ENCODE measurements at regions not wholly inside any gene's neighbourhood (a gene's known extent, or its start where the extent isn't known, plus 50 kb on each side); places are given as distances from the start of the nearest gene placed in this dataset.
A peak's percentile ranks its signal among the peaks of the same experiment; 100 is the strongest.
"Not testable (repeated sequence)": the region's sequence is repeated elsewhere in the genome, so short reads cannot be mapped to it uniquely, and the experiment has no call there.

DNA sequence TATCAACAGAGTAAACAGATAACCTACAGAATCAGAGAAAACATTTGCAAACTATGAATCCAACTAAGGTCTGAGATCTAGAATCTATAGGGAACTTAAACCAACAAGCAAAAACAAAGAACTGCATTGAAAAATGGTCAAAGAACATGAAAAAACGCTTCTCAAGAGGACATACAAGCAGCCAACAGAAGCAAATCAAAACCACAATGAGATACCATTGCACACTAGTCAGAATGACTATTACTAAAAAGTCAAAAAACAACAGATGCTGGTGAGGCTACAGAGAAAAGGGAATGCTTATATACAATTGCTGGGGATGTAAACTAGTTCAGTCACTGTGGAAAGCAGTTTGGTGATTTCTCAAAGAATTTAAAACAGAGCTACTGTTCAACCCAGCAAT lies 255.7 kb downstream of the TMEM47 start:
- DNase-seq = no peak

DNA sequence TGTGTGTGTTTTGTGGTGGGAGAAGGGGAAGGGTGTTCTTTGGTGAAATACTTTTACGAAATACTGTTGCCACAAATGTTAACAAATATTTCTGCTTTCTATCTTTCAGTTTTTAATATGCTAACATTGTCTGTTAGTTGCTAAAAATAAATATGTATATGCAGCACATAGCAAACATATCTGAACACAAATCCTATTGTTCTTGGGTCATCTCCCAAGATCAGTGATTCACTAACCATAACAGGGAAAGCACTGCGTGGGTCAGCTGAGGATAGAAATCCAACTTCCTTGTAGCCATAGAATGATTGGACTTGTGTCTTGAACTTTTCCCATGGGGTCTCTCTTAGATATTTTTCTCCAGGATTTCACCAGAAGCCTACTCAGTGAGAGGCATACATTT lies 250.3 kb upstream of the FAM47A start:
- no peak for DNase-seq

DNA sequence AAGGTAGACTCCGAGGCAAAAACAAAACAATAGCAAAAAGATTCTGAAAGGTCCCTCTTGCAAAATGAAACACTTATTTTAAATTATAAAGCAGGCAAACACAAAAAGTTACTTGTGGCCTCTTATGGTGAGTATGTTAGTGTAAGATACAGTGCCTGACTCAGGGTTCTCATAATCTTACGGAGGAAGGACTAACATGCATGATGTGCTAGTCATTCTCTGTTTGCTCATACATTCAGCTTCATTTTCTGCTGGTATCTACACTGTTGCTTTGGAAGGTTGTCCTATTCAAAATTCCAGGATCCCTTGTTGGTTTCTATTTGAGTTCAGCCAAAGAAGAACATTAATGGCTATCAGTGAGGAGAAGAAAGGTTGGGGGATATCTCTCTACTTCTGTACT lies 249.1 kb upstream of the FAM47A start:
- no peak for DNase-seq

DNA sequence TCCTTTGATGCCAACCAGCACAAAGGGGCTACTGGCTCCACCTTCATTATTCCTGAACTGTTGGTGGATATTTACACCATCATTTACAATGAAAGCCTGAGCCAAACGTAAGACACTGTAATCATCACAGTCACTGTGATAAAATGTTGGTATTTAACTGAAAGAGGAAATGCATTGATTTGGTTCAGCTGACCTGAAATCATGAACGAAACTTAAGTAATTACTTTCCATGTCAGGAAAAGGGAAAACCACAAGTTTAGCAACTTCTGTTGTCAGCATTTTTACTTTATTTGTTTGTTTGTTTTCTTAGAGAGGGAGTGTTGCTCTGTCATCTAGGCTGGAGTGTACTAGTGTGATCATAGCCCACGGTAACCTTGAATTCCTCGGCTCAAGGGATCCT lies 247.8 kb upstream of the FAM47A start:
- no peak for DNase-seq

DNA sequence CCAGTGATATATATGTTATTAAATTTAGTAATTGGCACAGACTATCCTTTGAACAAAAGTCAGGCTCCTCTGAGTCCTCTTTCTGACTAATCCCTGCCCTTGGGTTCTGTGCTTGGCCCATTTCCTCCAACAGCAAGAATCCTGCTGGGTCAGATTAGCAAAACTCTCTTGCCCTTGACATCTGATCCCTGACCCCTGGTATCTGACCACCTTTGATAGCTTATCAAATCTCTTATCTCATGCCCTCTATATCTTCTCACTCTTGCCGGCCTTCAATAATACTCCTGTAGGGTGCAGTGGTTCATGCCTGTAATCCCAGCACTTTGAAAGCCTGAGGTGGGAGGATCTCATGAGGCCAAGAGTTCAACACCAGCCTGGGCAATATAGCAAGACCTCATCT lies 245.5 kb upstream of the FAM47A start:
- DNase-seq = no peak

DNA sequence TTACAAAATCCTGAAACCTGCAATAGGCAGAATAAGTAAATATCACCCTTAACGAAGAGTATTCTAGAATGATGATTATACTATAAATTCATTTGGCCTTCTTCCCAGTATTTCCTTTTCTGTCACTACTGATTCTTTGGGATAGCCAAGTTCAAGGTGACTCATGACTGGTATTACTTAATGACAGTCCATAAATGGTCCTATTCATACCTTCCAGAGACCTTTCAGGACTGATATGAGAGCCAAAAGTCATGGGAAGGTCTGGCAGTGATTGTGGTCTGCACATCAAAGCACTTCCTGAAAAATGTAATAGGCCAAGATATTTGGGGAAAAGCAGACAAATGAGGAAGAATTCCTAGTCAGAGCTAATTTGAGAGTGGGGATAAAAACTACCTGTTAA lies 239.6 kb upstream of the FAM47A start:
- no peak for DNase-seq

DNA sequence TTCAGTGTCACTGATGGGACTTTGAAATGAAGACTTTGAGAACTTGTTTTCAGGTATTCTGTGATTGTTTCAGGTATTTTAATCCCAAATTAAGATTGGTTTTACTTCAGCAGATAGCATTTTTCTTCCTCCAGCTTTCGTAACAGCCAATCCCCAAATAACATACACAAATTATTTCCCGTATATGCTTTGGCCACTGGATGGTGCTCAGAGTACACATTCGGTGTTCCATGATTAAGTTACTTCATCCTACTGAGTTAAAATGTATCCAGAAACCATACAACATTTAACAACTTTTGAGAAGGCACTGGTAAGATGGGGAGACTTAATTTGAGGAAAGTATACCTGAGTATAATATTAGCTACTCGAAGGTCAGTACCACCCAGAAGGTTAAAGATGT lies 233.4 kb upstream of the FAM47A start:
- DNase-seq = peak; percentile 41

DNA sequence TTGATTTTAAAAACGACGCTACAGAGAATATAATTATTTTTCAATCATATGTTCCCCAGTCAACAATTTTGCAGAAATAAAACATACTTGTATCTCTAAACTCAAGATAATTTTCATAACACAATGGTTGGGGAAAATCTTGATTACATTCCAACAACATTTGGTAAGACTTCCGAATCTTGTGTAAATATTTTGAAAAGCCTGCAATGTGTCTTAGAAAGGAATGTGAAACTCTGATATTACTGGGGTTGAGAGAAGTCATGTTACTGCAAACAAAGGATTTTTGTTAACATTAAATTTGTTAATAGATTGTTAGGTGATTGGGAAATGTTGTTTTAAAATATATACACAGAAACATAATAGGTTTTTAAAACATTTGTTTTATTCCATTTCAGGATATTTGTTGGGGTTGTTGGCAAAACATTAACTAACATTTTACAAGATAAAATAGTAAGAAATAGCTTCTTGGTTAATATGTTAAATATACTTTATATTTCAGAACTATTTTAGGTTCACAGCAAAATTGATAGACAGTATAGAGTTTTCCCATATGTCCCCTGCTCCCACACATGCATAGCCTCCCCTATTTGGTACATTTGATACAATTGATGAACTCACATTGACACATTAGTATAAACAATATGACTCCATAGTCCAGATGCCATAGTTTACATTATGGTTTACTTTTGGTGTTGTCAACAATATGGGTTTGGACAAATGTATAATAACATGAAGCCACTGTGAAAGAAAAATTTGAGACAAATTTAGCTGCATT lies 218.6 kb upstream of the FAM47A start:
- DNase-seq = no peak

DNA sequence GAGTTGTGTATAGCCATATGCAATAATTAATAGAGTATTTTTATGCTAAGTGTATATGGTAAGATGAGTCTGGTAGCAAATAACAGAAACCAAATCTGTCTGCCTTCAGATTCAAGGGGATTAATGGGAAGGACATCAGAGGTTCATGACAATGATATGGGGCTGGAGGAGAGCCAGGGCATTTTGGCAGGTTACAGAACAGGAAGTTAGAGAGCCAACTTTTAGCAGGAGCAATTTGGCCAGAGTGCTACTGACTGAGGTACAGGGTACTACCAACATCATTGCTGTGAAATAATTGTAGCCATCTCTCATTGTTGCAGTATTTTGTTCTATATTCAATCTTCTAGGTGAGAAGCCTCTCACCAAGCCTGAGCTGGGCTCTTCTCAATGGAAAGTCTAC lies 210.9 kb upstream of the FAM47A start:
- no peak for DNase-seq

DNA sequence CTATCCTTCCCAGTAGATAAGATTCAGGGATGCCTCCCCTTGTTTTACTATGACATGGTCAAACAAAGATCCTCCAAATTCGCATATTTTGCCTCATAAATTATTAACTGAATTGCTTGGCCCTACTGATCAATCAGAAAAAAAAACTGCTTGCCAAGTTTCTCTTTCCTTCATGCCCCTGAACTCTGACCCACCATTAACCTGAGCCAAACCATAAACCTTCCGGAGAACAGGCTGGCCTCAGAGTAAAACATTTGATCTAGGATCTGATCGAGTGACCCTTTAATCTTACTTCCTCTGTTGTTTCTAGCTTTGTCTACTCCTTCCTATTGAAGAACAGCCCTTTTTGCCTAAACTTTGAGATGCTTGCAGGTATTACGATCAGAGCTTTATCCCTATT lies 209.7 kb upstream of the FAM47A start:
- no peak for DNase-seq

DNA sequence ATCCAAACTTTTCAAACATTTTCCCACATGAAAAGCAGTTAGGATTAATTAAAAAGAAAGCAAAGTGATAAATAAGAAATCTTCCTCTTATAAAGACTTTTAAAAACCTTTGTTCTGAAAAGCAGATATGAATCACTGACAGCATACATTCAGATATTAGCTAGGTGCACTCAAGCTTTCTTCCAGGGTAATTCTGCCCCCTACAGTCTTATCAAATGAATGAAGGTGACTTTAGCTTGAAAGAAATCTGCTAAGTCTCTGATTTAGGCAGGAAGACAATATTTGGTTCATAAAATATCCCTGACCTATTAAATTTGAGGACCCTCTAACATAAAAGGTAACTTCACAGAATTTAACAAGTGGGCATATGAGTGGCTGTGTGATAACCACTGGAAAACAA lies 209.1 kb upstream of the FAM47A start:
- no peak for DNase-seq

DNA sequence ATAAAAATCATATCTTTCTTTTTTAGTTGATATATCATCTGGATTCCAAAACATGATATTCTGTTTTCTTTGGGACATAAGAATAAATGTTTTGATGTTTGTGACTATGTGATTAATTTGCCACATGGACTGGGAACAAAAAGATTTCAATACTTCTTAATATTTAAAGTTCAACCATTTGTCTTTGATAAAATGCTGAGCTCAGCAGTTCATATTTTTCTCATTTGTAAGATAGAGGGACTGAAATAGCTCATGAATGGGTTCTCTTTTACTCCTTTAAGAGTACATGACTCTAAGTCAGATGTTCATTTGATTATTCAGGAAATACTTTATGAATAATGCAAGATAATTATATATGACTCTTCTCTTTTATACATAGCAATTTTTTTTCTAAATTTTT lies 205.9 kb upstream of the FAM47A start:
- no peak for DNase-seq

DNA sequence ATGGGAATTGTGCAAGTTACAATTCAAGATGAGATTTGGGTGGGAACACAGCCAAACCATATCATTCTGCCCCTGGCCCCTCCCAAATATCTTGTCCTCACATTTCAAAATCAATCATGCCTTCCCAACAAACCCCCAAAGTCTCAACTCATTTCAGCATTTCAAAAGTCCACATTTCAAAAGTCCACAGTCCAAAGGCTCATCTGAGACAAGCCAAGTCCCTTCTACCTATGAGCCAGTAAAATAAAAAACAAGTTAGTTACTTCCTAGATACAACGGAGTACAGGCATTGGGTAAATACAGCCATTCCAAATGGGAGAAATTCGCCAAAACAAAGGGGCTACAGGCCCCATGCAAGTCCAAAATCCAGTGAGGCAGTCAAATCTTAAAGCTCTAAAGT lies 203.3 kb upstream of the FAM47A start:
- DNase-seq = not testable (repeated sequence)

DNA sequence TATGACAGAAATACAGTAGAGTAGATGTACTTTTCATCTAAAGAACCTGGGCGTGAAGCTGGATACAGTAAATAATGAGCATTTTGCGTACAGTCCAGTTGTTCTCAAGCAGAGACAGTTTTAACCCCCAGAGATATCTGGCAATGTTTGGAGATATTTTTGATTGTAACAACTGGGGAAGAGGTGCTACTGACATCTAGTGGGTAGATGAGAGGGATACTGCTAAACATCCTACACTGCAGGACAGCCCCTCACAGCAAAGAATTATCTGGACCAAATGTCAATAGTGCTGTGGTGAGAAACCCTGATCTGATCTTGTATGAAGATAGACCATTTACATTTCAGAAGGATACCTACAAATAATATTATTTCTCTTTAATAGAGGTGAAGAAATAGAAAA lies 200.2 kb upstream of the FAM47A start:
- DNase-seq = no peak

DNA sequence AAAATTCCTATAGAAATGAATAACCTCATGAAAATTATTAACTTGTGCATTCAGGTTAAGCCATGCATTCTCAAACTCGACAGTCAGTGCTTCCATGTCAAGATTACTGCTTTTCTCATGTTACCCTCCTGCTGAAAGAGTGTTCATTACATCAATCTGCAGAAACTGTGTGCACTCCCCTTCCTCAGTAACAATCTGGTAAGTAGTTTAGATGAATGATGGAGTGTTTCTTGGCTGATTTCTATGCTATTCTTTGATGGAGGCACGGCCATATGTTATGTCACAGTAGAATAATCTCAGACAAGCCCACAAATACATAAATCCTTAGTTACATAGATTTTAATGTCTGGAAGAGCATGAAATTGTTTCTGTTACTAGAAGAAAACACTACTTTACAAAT lies 193.3 kb upstream of the FAM47A start:
- no peak for DNase-seq

DNA sequence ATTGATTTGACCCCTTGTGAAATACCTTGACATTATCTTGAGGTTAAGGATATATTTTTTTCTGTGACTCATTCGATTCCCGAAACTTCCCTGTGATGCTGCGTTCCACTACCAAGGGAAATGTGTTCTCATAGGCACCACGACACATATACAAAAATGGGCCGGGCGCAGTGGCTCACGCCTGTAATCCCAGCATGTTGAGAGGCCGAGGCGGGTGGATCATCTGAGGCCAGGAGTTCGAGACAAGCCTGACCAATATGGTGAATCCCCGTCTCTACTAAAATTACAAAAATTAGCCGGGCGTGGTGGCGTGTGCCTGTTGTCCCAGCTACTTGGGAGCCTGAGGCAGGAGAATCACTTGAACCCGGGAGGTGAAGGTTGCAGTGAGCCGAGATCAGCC lies 188.3 kb upstream of the FAM47A start:
- not testable (repeated sequence) for DNase-seq

DNA sequence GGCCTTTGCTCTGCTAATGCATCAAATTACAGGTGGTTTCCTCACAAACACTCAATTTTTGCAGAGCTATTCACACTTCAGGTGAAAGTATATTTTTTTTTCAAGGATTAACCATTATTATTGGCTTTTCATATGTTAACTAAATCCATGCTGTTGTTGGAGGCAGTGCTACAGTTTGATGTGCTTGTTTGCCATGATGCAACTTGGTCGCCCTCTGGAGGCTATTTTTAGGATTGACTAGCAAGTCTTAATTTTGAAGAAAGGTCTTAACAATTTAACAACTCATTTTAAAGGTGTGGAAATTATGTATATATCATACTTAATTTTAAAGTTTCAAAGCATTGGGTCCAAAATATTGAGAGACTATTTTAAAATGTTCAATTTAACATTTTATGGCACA lies 168.8 kb upstream of the FAM47A start:
- peak; percentile 53 for DNase-seq

DNA sequence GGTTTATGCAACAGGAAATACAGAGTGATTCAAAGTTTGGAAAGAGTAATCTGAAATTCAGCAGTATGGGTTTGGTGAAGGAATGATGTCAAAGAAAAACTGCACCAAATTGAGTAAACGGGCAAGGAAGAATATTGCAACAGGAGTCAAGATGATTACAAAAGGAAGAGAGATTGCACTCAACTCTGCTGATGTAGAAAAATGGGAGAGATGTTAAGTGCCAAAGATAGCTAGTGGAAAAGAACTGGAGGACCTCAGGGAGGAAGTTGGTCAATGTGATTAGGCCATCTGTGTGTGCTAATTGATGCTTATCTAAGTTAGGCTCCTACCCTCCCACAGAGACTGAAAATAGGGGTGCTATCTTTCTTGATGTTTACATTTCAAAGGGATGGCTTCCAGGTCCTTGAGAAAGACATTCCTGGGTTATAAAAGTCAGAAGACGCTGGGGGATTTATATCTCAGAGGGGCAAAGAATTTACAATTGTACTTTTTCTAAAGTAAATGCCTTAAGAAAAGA lies 167.4 kb upstream of the FAM47A start:
- DNase-seq = no peak

DNA sequence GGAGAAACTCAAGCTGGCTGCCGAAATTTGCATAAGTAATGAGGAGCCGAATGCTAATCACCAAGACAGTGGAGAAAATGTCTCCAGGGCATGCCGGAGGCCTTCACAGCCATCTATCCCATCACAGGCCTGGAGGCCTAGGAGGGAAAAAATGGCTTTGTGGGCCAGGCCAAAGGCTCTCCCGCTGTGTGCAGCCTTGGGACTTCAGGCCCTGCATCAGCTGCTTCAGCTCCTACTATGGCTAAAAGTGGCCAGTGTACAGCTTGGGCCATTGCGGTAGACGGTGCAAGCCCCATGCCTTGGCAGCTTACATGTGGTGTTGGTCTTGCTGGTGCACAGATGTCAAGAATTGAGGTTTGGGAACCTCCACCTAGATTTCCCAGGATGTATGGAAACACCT lies 162.6 kb upstream of the FAM47A start:
- DNase-seq = no peak

DNA sequence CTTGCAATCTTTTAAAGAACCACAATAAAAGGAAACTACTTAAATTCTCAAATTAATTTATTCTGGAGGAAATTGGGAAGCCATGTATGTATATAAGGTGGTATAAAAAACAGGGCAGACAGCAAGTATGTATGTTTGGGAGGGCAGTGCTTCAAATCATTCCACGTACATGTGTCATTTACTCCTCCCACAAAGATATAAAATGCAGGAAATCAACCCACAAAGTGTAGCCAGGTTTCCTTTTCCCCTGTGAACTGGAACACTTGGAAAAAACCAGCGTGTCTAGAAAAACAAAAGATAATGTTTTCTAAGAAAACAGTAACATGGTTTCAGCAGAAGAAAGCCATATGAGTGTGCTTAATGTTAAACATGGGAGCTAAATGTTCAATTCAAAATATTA lies 156.7 kb upstream of the FAM47A start:
- DNase-seq = no peak

DNA sequence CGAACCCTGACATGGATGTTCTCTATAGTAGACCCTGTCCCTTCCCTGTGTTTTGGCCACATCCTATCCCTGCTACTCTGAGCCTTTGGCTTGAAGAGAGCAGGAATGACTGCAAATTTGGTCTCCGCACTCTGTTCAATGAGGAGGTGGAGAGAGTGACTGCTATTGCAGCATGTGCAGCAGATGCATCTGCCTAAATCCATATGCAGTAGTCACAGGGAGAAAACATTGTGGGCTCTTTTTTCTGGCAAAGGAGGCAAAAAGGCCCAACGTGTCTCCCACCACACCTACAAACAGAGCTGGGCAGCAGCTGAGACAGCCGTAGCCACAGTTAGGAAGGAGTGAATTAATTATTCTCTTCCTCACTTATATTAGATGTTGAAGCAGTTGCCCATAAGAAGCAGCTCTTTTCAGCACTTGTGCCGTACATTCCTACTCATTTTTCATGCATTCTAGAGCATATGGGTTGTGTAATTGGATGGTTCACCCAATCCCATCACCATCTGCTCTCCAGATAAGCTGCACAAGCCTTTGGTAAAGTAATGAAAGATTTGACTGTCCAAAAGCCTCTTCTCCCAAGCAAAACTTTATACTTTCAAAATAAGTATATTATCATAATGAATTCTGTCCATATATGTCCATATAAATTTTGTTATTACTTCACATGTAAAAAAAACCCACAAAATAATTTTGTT lies 147.9 kb upstream of the FAM47A start:
- no peak for DNase-seq

DNA sequence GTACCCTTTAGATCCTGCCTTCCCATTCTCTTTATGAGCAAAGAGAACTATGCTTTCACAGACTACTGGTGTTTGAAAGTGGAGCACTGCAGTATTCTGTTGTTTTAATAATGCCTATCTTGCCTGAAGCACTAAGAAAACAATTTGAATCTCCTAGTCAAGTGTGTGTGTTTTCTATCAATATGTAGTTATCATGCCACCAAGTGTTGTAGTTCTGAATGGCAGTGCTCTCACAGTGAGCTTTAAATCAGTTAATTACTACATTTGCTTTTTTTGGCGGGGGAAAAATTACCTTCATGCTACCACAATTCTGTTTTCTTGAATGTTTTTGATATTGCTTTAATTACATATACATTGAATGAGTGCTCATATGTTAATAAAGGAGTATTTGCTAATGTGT lies 143.6 kb upstream of the FAM47A start:
- DNase-seq = peak; percentile 6

DNA sequence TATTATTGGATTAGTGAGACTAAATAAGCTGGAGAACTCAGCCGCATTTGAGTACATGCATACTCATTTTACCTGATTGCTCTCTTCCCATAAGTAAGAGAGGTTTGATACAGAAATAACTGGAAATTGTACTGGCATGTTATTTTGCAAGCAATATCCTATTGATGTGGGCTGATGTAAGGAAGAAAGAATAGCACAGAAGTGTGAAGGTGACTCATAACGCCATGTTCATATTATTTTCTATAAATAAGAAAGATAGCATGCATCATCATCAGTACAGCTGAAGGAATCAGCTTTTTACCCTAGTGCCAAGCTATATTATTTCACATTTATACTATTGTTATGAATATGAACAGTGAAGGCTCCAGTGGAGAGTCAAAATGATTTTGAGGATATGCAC lies 138.3 kb upstream of the FAM47A start:
- no peak for DNase-seq

DNA sequence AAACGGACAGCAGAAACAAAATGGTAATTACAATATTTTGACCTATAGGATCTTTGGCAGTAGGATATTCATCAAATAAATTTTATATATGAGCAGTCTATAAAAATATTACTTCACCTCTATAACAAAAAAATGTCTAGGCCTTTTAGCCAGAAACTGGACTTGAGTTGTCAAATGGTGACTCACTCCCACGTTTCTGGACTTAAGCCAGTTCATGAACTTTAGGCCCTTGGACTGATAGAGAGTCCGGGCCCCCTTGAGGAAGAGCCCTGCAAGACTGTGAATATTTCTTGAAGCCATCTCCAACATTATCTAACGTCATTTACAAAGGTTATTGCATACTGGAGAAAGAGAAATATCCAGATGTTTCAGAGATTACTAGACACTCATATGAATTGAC lies 106.8 kb upstream of the FAM47A start:
- no peak for DNase-seq

DNA sequence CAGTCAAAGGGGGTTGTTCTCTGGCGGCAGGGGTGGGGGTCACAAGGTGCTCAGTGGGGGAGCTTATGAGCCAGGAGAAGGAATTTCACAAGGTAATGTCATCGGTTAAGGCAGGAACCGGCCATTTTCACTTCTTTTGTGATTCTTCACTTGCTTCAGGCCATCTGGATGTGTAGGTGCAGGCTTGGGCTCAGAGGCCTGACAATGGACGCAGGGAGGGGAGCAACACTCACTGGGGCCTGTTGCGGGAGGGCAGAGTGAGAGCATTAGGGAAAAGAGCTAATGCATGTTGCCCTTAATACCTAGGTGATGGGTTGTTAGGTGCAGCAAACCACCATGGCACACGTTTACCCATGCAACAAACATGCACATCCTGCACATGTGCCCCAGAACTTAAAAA lies 98.0 kb upstream of the FAM47A start:
- DNase-seq = not testable (repeated sequence)

Data from eye (tissue), 1 donor.